HEK293 (cell line): ENCODE measurements at regions not wholly inside any gene's neighbourhood (a gene's known extent, or its start where the extent isn't known, plus 50 kb on each side); places are given as distances from the start of the nearest gene placed in this dataset.
A peak's percentile ranks its signal among the peaks of the same experiment; 100 is the strongest.

Experiments
- GLIS1 ChIP-seq: fragments of 450-650 bp; formaldehyde crosslinking; IDR thresholded peaks from 2 replicates; pipeline ENCODE4 v1.5.1; 2016; ENCODE audit warnings: missing biosample characterization, missing genetic modification characterization
- KLF10 ChIP-seq: fragments of 450-650 bp; IDR thresholded peaks from 2 replicates; pipeline ENCODE4 v1.5.1; 2018; ENCODE audit warnings: missing biosample characterization, mild to moderate bottlenecking, missing genetic modification characterization
- KLF7 ChIP-seq: fragments of 450-650 bp; formaldehyde crosslinking; IDR thresholded peaks from 2 replicates; pipeline ENCODE4 v1.5.1; 2016; ENCODE audit warnings: missing biosample characterization, missing genetic modification characterization, borderline replicate concordance
- KLF8 ChIP-seq: fragments of 450-650 bp; formaldehyde crosslinking; IDR thresholded peaks from 2 replicates; pipeline ENCODE4 v1.5.1; 2016; ENCODE audit warnings: missing biosample characterization, missing genetic modification characterization
- MEIS1 ChIP-seq: sonication (generic); formaldehyde crosslinking; IDR thresholded peaks from 2 replicates; pipeline ENCODE4 v1.8.1; 2022; ENCODE audit warnings: missing genetic modification reagents, mild to moderate bottlenecking, borderline replicate concordance
- OSR2 ChIP-seq: fragments of 450-650 bp; formaldehyde crosslinking; IDR thresholded peaks from 2 replicates; pipeline ENCODE4 v1.5.1; 2016; ENCODE audit warnings: missing biosample characterization, missing genetic modification characterization
- SP3 ChIP-seq: fragments of 450-650 bp; formaldehyde crosslinking; IDR thresholded peaks from 2 replicates; pipeline ENCODE4 v1.5.1; 2016; ENCODE audit warnings: missing biosample characterization, missing genetic modification characterization
- TRIM28 ChIP-seq: IDR thresholded peaks from 2 replicates; pipeline ENCODE4 v1.6.1; 2011; ENCODE audit warnings: low read length, control low read depth, borderline replicate concordance
- ZBTB17 ChIP-seq: fragments of 450-650 bp; formaldehyde crosslinking; IDR thresholded peaks from 2 replicates; pipeline ENCODE4 v1.5.1; 2016; ENCODE audit warnings: missing biosample characterization, missing genetic modification characterization
- ZBTB20 ChIP-seq: fragments of 450-650 bp; formaldehyde crosslinking; IDR thresholded peaks from 2 replicates; pipeline ENCODE4 v1.5.1; 2016; ENCODE audit warnings: missing biosample characterization, missing genetic modification characterization
- ZBTB7A ChIP-seq: fragments of 450-650 bp; formaldehyde crosslinking; IDR thresholded peaks from 2 replicates; pipeline ENCODE4 v1.5.1; 2016; ENCODE audit warnings: low read depth, missing biosample characterization, missing genetic modification characterization
- ZEB2 ChIP-seq: fragments of 450-650 bp; formaldehyde crosslinking; IDR thresholded peaks from 2 replicates; pipeline ENCODE4 v1.5.1; 2016; ENCODE audit warnings: missing biosample characterization, missing genetic modification characterization
- ZFP37 ChIP-seq: fragments of 450-650 bp; formaldehyde crosslinking; IDR thresholded peaks from 2 replicates; pipeline ENCODE4 v1.5.1; 2016; ENCODE audit warnings: missing biosample characterization, missing genetic modification characterization
- ZFP41 ChIP-seq: fragments of 450-650 bp; formaldehyde crosslinking; IDR thresholded peaks from 2 replicates; pipeline ENCODE4 v1.5.1; 2016; ENCODE audit warnings: missing biosample characterization, missing genetic modification characterization, borderline replicate concordance
- ZNF133 ChIP-seq: fragments of 450-650 bp; formaldehyde crosslinking; IDR thresholded peaks from 2 replicates; pipeline ENCODE4 v1.5.1; 2016; ENCODE audit warnings: missing biosample characterization, missing genetic modification characterization
- ZNF138 ChIP-seq: fragments of 450-650 bp; formaldehyde crosslinking; IDR thresholded peaks from 2 replicates; pipeline ENCODE4 v1.5.1; 2016; ENCODE audit warnings: missing biosample characterization, missing genetic modification characterization, borderline replicate concordance
- ZNF169 ChIP-seq: fragments of 450-650 bp; formaldehyde crosslinking; IDR thresholded peaks from 2 replicates; pipeline ENCODE4 v1.5.1; 2016; ENCODE audit warnings: missing biosample characterization, missing genetic modification characterization
- ZNF19 ChIP-seq: fragments of 450-650 bp; formaldehyde crosslinking; IDR thresholded peaks from 2 replicates; pipeline ENCODE4; 2016; ENCODE audit warnings: missing biosample characterization, missing genetic modification characterization, low read depth
- ZNF239 ChIP-seq: fragments of 450-650 bp; formaldehyde crosslinking; IDR thresholded peaks from 2 replicates; pipeline ENCODE4 v1.5.1; 2016; ENCODE audit warnings: missing biosample characterization, missing genetic modification characterization
- ZNF274 ChIP-seq, 2 experiments: fragments of 200-500 bp in 1 of 2; fragments of 450-650 bp in 1 of 2; sonication (Bioruptor generic) in 1 of 2; formaldehyde crosslinking in 1 of 2; IDR thresholded peaks; 2 replicates each; pipeline versions ENCODE4 v1.5.1 to v1.6.1; 2014 to 2016; ENCODE audit warnings: borderline replicate concordance in 1 of 2, inconsistent platforms in 1 of 2, low read length in 1 of 2, missing biosample characterization in 1 of 2, missing genetic modification characterization in 1 of 2
- ZNF366 ChIP-seq: fragments of 450-650 bp; formaldehyde crosslinking; conservative IDR thresholded peaks from 2 replicates; pipeline ENCODE4 v1.5.1; 2016; ENCODE audit warnings: missing biosample characterization, missing genetic modification characterization
- ZNF433 ChIP-seq: fragments of 450-650 bp; formaldehyde crosslinking; IDR thresholded peaks from 2 replicates; pipeline ENCODE4 v1.5.1; 2016; ENCODE audit warnings: missing biosample characterization, missing genetic modification characterization, low read depth
- ZNF677 ChIP-seq: fragments of 450-650 bp; IDR thresholded peaks from 2 replicates; pipeline ENCODE4 v1.5.0; 2018; ENCODE audit warnings: missing biosample characterization, mild to moderate bottlenecking, missing genetic modification characterization, moderate library complexity
- ZNF701 ChIP-seq: fragments of 450-650 bp; formaldehyde crosslinking; IDR thresholded peaks from 2 replicates; pipeline ENCODE4 v1.5.1; 2016; ENCODE audit warnings: missing biosample characterization, missing genetic modification characterization
- ZNF747 ChIP-seq: fragments of 450-650 bp; formaldehyde crosslinking; IDR thresholded peaks from 2 replicates; pipeline ENCODE4 v1.5.1; 2016; ENCODE audit warnings: missing biosample characterization, missing genetic modification characterization
- ZNF830 ChIP-seq: fragments of 450-650 bp; IDR thresholded peaks from 2 replicates; pipeline ENCODE4 v1.5.0; 2018; ENCODE audit warnings: missing biosample characterization, missing genetic modification characterization, low read depth, mild to moderate bottlenecking, moderate library complexity
- ZSCAN23 ChIP-seq: fragments of 450-650 bp; formaldehyde crosslinking; IDR thresholded peaks from 2 replicates; pipeline ENCODE4 v1.5.1; 2016; ENCODE audit warnings: missing biosample characterization, missing genetic modification characterization
- TF ChIP-seq, protein P1 (sequence below): fragments of 450-650 bp; IDR thresholded peaks from 2 replicates; pipeline ENCODE4 v1.5.1; 2018; ENCODE audit warnings: missing biosample characterization, mild to moderate bottlenecking, missing genetic modification characterization
- TF ChIP-seq, protein P2 (sequence below): fragments of 450-650 bp; formaldehyde crosslinking; IDR thresholded peaks from 2 replicates; pipeline ENCODE4 v1.5.1; 2016; ENCODE audit warnings: missing biosample characterization, missing genetic modification characterization
- TF ChIP-seq, protein P3 (sequence below): fragments of 450-650 bp; formaldehyde crosslinking; conservative IDR thresholded peaks from 2 replicates; pipeline ENCODE4 v1.5.1; 2016; ENCODE audit warnings: low read depth, missing biosample characterization, missing genetic modification characterization
- TF ChIP-seq, protein P4 (sequence below): fragments of 450-650 bp; formaldehyde crosslinking; IDR thresholded peaks from 2 replicates; pipeline ENCODE4 v1.5.1; 2016; ENCODE audit warnings: missing biosample characterization, missing genetic modification characterization, low read depth

DNA sequence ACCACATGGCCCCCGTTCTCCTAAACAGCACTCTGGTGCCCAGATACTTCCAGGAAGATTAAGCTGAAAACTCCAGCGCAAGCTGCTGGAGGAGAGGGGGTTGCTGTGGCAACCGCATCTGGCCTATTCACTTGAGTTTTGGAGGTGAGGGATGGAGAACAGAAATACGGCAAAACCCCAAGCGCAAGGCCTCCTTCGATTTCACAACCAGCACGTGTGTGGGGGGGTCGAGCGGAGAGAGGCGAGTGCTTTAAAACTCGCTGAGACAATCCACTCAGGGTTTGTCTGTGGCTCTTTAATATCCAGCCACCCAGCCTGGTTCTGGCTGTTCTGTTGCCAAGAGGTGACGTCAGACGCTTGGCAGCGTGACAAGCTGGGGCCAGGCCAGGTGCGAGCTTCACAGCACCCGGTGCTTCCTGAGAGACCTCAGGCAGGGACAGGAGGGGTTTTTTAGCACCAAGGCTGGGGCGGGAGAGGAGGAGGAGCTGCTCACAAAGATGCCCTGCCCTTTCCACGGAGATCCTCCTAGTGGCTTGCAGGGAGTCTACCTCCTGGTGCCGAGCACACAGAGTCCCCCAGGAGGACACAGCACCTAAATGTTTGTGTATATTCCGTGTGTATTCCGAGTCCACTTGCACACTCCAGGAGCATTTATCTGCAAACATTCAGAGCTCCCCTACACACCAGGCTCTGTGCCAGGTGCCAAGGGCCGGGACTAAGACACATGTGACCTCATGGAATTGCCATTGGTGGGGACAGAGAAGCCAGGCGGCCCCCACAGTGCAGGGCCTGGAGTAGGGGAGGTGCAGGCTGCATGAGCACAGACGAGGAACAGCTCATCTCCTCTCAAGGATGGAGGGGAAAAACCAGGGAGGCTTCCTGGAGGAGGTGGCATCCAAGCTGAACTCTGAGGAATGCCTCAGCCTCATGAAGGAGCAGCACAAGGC lies 194.6 kb downstream of the OLFM1 start (continued):
- TF ChIP-seq, protein P1, sequence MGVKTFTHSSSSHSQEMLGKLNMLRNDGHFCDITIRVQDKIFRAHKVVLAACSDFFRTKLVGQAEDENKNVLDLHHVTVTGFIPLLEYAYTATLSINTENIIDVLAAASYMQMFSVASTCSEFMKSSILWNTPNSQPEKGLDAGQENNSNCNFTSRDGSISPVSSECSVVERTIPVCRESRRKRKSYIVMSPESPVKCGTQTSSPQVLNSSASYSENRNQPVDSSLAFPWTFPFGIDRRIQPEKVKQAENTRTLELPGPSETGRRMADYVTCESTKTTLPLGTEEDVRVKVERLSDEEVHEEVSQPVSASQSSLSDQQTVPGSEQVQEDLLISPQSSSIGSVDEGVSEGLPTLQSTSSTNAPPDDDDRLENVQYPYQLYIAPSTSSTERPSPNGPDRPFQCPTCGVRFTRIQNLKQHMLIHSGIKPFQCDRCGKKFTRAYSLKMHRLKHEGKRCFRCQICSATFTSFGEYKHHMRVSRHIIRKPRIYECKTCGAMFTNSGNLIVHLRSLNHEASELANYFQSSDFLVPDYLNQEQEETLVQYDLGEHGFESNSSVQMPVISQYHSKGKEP (tag by site-specific recombination): no peak
- TF ChIP-seq ZEB2 (peak; percentile 64), SP3 (tag by site-specific recombination) (no peak), ZNF433 (no peak), ZSCAN23 (tag by site-specific recombination) (no peak), ZBTB17 (peak; percentile 64), ZNF701 (no peak), TRIM28 (no peak), ZNF677 (tag by site-specific recombination) (no peak), ZBTB7A (tag by site-specific recombination) (no peak), ZNF239 (tag by site-specific recombination) (no peak), GLIS1 (tag by site-specific recombination) (peak; percentile 98), KLF7 (tag by site-specific recombination) (no peak), ZNF133 (tag by site-specific recombination) (no peak), ZNF138 (no peak), ZNF19 (tag by site-specific recombination) (no peak), ZNF747 (tag by site-specific recombination) (no peak), KLF10 (tag by site-specific recombination) (no peak), ZNF169 (tag by site-specific recombination) (no peak), ZNF830 (tag by site-specific recombination) (no peak), MEIS1 (CRISPR knock-in tag) (no peak), ZNF274 (IDR thresholded peaks at IDR 0.05; ENCODE audit: low read length) (no peak), ZNF274 (tag by site-specific recombination; IDR thresholded peaks at IDR 0.05; ENCODE audit: borderline replicate concordance) (no peak), ZFP41 (tag by site-specific recombination) (no peak), ZNF366 (peak; percentile 36; the same call in 1 of the 2 replicates), ZFP37 (tag by site-specific recombination) (no peak), KLF8 (tag by site-specific recombination) (no peak), ZBTB20 (peak; percentile 85), OSR2 (tag by site-specific recombination) (peak; percentile 80)
- TF ChIP-seq, protein P2, sequence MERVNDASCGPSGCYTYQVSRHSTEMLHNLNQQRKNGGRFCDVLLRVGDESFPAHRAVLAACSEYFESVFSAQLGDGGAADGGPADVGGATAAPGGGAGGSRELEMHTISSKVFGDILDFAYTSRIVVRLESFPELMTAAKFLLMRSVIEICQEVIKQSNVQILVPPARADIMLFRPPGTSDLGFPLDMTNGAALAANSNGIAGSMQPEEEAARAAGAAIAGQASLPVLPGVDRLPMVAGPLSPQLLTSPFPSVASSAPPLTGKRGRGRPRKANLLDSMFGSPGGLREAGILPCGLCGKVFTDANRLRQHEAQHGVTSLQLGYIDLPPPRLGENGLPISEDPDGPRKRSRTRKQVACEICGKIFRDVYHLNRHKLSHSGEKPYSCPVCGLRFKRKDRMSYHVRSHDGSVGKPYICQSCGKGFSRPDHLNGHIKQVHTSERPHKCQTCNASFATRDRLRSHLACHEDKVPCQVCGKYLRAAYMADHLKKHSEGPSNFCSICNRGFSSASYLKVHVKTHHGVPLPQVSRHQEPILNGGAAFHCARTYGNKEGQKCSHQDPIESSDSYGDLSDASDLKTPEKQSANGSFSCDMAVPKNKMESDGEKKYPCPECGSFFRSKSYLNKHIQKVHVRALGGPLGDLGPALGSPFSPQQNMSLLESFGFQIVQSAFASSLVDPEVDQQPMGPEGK (tag by site-specific recombination): peak; percentile 85
- TF ChIP-seq, protein P3, sequence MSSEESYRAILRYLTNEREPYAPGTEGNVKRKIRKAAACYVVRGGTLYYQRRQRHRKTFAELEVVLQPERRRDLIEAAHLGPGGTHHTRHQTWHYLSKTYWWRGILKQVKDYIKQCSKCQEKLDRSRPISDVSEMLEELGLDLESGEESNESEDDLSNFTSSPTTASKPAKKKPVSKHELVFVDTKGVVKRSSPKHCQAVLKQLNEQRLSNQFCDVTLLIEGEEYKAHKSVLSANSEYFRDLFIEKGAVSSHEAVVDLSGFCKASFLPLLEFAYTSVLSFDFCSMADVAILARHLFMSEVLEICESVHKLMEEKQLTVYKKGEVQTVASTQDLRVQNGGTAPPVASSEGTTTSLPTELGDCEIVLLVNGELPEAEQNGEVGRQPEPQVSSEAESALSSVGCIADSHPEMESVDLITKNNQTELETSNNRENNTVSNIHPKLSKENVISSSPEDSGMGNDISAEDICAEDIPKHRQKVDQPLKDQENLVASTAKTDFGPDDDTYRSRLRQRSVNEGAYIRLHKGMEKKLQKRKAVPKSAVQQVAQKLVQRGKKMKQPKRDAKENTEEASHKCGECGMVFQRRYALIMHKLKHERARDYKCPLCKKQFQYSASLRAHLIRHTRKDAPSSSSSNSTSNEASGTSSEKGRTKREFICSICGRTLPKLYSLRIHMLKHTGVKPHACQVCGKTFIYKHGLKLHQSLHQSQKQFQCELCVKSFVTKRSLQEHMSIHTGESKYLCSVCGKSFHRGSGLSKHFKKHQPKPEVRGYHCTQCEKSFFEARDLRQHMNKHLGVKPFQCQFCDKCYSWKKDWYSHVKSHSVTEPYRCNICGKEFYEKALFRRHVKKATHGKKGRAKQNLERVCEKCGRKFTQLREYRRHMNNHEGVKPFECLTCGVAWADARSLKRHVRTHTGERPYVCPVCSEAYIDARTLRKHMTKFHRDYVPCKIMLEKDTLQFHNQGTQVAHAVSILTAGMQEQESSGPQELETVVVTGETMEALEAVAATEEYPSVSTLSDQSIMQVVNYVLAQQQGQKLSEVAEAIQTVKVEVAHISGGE (tag by site-specific recombination): no peak
- TF ChIP-seq, protein P4, sequence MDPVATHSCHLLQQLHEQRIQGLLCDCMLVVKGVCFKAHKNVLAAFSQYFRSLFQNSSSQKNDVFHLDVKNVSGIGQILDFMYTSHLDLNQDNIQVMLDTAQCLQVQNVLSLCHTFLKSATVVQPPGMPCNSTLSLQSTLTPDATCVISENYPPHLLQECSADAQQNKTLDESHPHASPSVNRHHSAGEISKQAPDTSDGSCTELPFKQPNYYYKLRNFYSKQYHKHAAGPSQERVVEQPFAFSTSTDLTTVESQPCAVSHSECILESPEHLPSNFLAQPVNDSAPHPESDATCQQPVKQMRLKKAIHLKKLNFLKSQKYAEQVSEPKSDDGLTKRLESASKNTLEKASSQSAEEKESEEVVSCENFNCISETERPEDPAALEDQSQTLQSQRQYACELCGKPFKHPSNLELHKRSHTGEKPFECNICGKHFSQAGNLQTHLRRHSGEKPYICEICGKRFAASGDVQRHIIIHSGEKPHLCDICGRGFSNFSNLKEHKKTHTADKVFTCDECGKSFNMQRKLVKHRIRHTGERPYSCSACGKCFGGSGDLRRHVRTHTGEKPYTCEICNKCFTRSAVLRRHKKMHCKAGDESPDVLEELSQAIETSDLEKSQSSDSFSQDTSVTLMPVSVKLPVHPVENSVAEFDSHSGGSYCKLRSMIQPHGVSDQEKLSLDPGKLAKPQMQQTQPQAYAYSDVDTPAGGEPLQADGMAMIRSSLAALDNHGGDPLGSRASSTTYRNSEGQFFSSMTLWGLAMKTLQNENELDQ (tag by site-specific recombination): no peak
